Tibial nerve (tissue), 4 donors: ENCODE measurements at regions not wholly inside any gene's neighbourhood (a gene's known extent, or its start where the extent isn't known, plus 50 kb on each side); places are given as distances from the start of the nearest gene placed in this dataset.

Experiments
- CTCF ChIP-seq, 5 experiments: fragments of 200-600 bp in 3 of 5; fragments of 450-650 bp in 2 of 5; sonication (generic) in 3 of 5; IDR thresholded peaks; one replicate each; pipeline ENCODE4 v1.5.1; 2016 to 2019; ENCODE audit warnings: antibody characterized with exemption in 5 of 5, mild to moderate bottlenecking in 3 of 5, moderate library complexity in 2 of 5
- EP300 ChIP-seq, 2 donors: sonication (generic); formaldehyde crosslinking; IDR thresholded peaks; one replicate each; pipeline ENCODE4 v1.6.1; 2017; ENCODE audit warnings: antibody characterized with exemption in 2 of 2, mild to moderate bottlenecking in 1 of 2
- POLR2A ChIP-seq, 2 donors: fragments of 450-650 bp; IDR thresholded peaks; one replicate each; pipeline ENCODE4 v1.6.1; 2017; ENCODE audit warnings: antibody characterized with exemption in 2 of 2, mild to moderate bottlenecking in 2 of 2, moderate library complexity in 2 of 2

GRCh38 chr10:121266370-121266769, 331.9 kb downstream of the FGFR2 start:
- TF ChIP-seq CTCF (IDR thresholded peaks at IDR 0.05) (no peak), POLR2A (IDR thresholded peaks at IDR 0.05) (no peak), EP300 (IDR thresholded peaks at IDR 0.05) (no peak)
